ENCODE measurements at regions not wholly inside any gene's neighbourhood (a gene's known extent, or its start where the extent isn't known, plus 50 kb on each side); places are given as distances from the start of the nearest gene placed in this dataset.

- Histone ChIP-seq H3F3A (ENCODE audit: insufficient read depth, low read length, poor library complexity, severe bottlenecking) (no peaks in the 10 kb centered on the region), H3K27me3 (ENCODE audit: insufficient read depth, low read depth, low read length) (no peaks in the 10 kb centered on the region), H4K20me1 (ENCODE audit: insufficient read depth) (no peaks in the 10 kb centered on the region), H3K9me2 (ENCODE audit: insufficient read depth, low read length) (no peaks in the 10 kb centered on the region), H3K9me3 (ENCODE audit: low read length) (no peaks in the 10 kb centered on the region), H3K36me3 (ENCODE audit: insufficient read depth, low read length) (no peaks in the 10 kb centered on the region), H2AFZ (ENCODE audit: low read depth, low read length) (no peak overlapping the region), H3K79me2 (replicated peaks; ENCODE audit: insufficient read depth, low read length) (no peaks in the 10 kb centered on the region), H3K9ac (ENCODE audit: low read length) (no peak overlapping the region), H3K4me2 (ENCODE audit: low read length) (no peak overlapping the region), H3K27ac (ENCODE audit: low read length) (no peak overlapping the region), H3K4me3 (ENCODE audit: low read length) (no peak overlapping the region)
- TF ChIP-seq CTCF (IDR thresholded peaks at IDR 0.05; ENCODE audit: poor library complexity, severe bottlenecking): no peak
- peak; percentile 32 for TF ChIP-seq POLR2AphosphoS5 (IDR thresholded peaks at IDR 0.05)
These were observed 154.4 kb downstream of the PTPRU start for GRCh38 chr1:29390491-29391361.

GRCh38 chr1:29390075-29390474 lies 153.8 kb downstream of the PTPRU start:
- no peak overlapping the region for H3K27ac ChIP-seq (ENCODE audit: low read length)
- H3K4me2 ChIP-seq (ENCODE audit: low read length): no peak overlapping the region
- no peaks in the 10 kb centered on the region for H3K27me3 ChIP-seq (ENCODE audit: insufficient read depth, low read depth, low read length)
- no peaks in the 10 kb centered on the region for H3K79me2 ChIP-seq (replicated peaks; ENCODE audit: insufficient read depth, low read length)
- no peaks in the 10 kb centered on the region for H3K36me3 ChIP-seq (ENCODE audit: insufficient read depth, low read length)
- no peaks in the 10 kb centered on the region for H3K9me3 ChIP-seq (ENCODE audit: low read length)
- H3F3A ChIP-seq (ENCODE audit: insufficient read depth, low read length, poor library complexity, severe bottlenecking): no peaks in the 10 kb centered on the region
- H3K9me2 ChIP-seq (ENCODE audit: insufficient read depth, low read length): no peaks in the 10 kb centered on the region
- H4K20me1 ChIP-seq (ENCODE audit: insufficient read depth): no peaks in the 10 kb centered on the region
- no peak overlapping the region for H3K9ac ChIP-seq (ENCODE audit: low read length)
- H3K4me3 ChIP-seq (ENCODE audit: low read length): no peak overlapping the region
- H2AFZ ChIP-seq (ENCODE audit: low read depth, low read length): no peak overlapping the region
- TF ChIP-seq MXI1 (conservative IDR thresholded peaks at IDR 0.05; ENCODE audit: poor library complexity, severe bottlenecking) (no peak), RAD21 (conservative IDR thresholded peaks at IDR 0.05) (no peak), SMC3 (conservative IDR thresholded peaks at IDR 0.05; ENCODE audit: poor library complexity) (no peak), EZH2 (IDR thresholded peaks at IDR 0.05; ENCODE audit: borderline replicate concordance, insufficient read depth, low read length, poor library complexity, severe bottlenecking) (no peak), TAF1 (IDR thresholded peaks at IDR 0.05; ENCODE audit: low read depth) (no peak), EP300 (conservative IDR thresholded peaks at IDR 0.05; ENCODE audit: poor library complexity, severe bottlenecking) (no peak), REST (IDR thresholded peaks at IDR 0.05; ENCODE audit: borderline replicate concordance) (no peak), POLR2AphosphoS5 (IDR thresholded peaks at IDR 0.05) (no peak), CTCF (IDR thresholded peaks at IDR 0.05; ENCODE audit: poor library complexity, severe bottlenecking) (no peak)

Data from neural cell (in vitro differentiated cells).